NCI-H1417 (cell line): ENCODE measurements at regions not wholly inside any gene's neighbourhood (a gene's known extent, or its start where the extent isn't known, plus 50 kb on each side); places are given as distances from the start of the nearest gene placed in this dataset.
"Not testable (repeated sequence)": the region's sequence is repeated elsewhere in the genome, so short reads cannot be mapped to it uniquely, and the experiment has no call there.

ENCODE experiments used
- DNase-seq, 3 experiments: peaks; one replicate each; lab custom pipeline; 2025; lab: John Stamatoyannopoulos, UW

- not testable (repeated sequence) for DNase-seq
Measured at GRCh38 chrX:94341730-94342129, 667.7 kb downstream of the FAM133A start.

- DNase-seq, result no peak
Measured at GRCh38 chrX:94361241-94361640, 687.2 kb downstream of the FAM133A start.

- DNase-seq, result no peak
Measured at GRCh38 chrX:94365736-94366135, 691.7 kb downstream of the FAM133A start.

- no peak for DNase-seq
Measured at GRCh38 chrX:94366616-94367015, 692.6 kb downstream of the FAM133A start.

GRCh38 chrX:94389044-94389443 is 715.0 kb downstream of the FAM133A start:
- DNase-seq, result no peak

GRCh38 chrX:94400488-94400887 is 726.5 kb downstream of the FAM133A start:
- DNase-seq, result peak in 2 of 3 experiments; percentile 17 to 32

- DNase-seq, result no peak
Measured at GRCh38 chrX:94401426-94401825, 727.4 kb downstream of the FAM133A start.

DNA sequence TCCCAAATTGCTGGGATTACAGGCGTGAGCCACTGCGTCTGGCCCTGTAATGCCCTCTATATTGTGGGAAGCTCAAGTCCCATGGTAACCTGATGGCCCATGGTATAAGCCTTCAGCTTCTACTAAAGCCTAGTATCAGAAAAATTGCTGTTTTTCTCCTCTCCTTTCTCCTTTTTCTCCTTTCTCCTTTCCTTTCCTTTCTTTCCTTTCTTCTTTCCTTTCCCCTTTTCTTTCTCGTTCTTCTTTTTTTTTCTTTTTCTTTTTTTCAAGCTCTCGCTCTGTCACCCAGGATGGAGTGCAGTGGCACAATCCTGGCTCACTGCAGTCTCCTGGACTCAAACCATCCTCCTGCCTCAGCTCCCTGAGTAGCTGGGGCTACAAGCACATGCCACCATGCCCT is 740.7 kb downstream of the FAM133A start:
- no peak for DNase-seq

- DNase-seq, result no peak
Measured at GRCh38 chrX:94418065-94418464, 744.1 kb downstream of the FAM133A start.

DNA sequence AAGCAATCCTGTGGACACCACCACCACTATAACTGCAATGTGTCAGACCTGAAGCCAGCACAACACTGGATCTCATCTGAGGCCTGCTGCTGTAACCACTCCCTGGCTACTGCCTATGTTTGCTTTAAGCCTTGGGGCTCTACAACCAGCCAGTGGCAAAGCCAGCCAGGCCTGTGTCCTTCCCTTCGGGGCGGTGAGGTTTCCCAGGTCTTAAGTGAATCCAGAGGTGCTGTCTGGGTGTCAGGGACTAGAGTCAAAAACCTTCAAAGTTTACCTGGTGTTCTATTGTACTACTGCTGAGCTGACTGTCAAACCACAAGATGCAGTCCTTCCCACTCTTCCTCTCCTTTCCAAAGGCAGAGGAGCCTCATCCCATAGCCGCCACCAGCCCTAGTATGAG is 750.5 kb downstream of the FAM133A start:
- no peak for DNase-seq

GRCh38 chrX:94430091-94430490 is 756.1 kb downstream of the FAM133A start:
- no peak for DNase-seq

DNA sequence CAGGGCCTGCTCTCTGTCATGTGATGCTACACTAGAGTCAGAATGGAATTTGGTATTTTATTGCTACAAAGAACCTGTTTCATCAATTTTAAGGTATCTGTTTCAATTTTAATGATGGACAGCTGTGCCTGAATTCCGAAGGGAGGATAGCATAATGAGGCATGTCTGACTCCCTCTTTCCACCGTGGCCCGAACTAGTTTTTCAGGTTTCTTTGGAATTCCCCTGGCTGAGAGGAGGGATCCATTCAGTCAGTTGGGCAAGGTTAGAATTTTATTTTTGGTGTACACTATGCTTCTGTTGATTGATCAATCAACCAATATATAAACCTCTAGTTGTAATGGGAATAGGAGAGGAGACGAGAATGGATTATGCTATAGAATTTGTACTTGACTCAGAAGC is 761.8 kb downstream of the FAM133A start:
- no peak for DNase-seq

GRCh38 chrX:94454159-94454558 is 780.2 kb downstream of the FAM133A start:
- DNase-seq, result no peak

GRCh38 chrX:94454606-94455005 is 780.6 kb downstream of the FAM133A start:
- no peak for DNase-seq

DNA sequence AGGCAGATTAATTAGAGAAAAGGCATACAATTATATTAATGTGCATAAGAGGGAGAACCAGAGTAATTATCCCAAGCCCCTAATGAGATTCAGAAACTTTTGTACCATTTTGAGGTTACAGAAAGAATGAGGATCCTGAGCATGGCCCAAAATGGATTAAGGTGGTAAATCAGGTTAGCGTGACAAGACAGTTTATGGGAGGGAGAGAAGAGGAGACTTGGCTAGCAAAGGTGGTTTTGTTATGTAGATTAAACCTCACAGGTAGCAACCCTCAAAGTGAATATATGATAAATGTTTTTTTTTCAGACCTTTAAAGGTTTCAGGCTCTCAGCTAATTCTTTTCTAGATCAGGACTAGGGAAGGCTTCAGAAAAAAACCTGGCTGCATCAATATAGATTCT is 781.8 kb downstream of the FAM133A start:
- no peak for DNase-seq

GRCh38 chrX:94492541-94492940 is 818.5 kb downstream of the FAM133A start:
- DNase-seq, result no peak

- DNase-seq, result no peak
Measured at GRCh38 chrX:94493405-94493804, 819.4 kb downstream of the FAM133A start.

DNA sequence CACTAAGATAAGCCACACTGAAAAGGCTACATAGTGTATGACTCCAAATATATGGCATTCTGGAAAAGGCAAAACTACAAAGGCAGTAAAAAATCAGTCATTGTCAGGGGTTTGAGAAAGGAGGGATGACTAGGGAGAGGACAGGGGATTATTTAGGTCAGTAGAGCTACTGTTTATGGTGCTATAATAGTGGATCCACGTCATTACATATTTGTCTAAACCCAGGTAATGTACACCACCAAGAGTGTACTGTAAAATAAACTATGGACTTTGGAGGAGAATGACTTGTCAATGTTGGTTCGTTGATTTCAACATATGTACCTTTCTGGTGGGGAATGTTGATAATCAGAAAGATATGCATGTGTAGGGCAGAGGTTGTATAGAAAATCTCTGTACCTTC is 837.6 kb downstream of the FAM133A start:
- DNase-seq, result no peak

DNA sequence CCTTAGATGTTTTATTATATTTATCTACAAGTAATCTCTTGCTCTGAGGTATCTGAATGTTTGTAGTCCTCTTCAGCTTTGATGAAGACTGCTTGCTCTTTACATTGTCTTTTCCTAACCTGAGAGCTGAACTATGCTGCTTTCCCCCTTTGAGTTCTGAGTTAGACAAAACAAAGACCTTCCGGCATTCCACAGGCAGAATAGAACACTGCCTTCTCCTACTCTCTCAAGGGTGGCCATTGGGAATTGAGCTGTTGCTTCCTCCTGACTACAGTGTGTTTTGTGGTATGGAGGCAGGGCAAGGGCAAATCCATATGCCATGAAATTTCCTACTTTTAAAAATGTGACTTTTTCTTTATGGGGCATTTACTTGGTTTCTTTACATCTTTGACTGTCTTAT is 841.0 kb downstream of the FAM133A start:
- no peak for DNase-seq

GRCh38 chrX:94524867-94525266 is 850.9 kb downstream of the FAM133A start:
- no peak for DNase-seq

DNA sequence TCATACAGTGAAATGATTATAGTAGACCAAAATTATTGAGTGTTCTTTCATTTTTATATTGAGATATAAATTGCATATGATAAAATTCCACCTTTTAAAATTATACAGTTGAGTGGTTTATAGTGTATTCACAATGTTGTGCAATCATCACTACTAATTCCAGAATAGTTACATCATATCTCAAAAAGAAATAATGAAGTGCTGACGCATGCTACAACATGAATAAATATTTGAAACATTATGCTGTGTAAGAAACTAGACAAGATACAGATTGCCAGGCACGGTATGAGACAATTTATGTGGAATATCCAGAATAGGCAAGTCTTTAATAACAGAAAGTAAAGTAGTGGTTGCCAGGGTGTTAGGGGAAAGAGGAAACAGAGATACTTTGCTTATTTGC is 871.7 kb downstream of the FAM133A start:
- DNase-seq, result no peak

DNA sequence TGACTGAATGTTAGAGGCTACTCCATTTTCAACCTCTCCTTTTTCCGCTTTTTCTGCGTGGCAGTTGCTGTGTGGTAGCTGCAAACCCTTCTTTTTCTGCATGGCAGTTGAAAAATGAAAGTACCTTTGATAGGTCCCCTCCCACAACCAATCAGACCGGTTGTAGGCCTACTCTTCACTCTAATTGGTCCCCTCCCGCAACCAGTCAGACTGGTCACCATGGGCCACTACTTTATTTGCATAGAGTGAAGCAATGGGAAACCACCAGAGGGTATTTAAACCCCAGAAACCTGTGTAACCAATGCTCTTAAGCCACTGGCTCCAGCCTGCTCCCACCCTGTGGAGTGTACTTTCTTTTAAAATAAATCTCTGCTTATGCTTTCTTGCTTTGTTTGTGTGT is 877.8 kb downstream of the FAM133A start:
- DNase-seq, result no peak

GRCh38 chrX:94560930-94561329 is 886.9 kb downstream of the FAM133A start:
- DNase-seq, result no peak

DNA sequence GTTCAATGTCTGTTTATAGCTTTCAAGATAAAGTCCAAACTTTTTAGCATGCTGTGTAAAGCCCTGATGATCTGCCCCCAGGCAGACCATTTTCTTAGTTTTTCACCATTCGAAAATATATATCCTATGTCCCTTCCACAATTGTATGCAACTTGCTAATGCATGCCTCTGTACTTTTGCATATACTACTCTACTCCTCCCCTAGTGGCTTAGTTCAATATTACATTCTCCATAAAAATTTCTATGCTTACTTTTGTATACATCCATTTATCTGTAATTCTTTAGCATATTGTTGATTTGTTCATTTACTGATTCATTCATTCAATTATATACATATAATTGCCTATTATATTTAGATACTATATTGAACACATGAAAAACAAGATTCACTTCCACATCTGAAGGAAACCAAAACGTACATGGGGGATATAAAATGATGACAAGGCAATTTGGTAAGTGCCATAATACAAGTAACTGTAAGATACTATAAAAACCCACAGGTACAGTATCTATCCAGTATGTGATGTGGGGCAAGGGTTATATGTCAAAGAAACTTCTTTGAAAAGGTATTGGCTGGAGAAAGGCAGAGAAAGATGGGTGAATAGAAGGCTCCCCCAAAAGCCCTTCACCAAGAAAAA is 902.5 kb downstream of the FAM133A start:
- DNase-seq, result peak in 1 of 3 experiments; percentile 11

DNA sequence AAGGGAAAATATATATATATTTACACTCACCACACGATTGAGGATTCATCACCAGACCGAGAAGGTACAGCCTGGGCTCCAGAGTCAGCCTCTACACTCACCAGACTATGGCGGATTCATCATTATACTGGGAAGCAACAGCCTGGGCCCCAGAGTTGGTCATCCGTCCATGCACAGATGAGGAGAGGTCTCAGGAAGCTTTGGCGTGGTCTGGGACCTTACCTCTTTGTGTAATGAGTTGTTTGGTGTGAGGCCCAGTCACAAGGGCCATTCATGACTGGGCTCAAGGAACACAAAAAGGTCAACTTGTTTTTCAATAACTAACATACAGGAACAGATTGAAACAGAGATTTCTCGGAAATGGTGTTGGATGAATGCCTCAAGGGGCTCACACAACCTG is 926.1 kb downstream of the FAM133A start:
- no peak for DNase-seq
